ENCODE measurements at regions not wholly inside any gene's neighbourhood (a gene's known extent, or its start where the extent isn't known, plus 50 kb on each side); places are given as distances from the start of the nearest gene placed in this dataset.

GRCh38 chr6:9927275-9927674 lies 487.6 kb downstream of the TFAP2A start:
- H3K4me1 ChIP-seq (ENCODE audit: low read depth), result no peaks in the 10 kb centered on the region
- TF ChIP-seq CTCF (IDR thresholded peaks at IDR 0.05), result no peak
- H3K36me3 ChIP-seq (ENCODE audit: low read depth), result no peaks in the 10 kb centered on the region
- no peak for DNase-seq
- intact Hi-C loops (cut with DNase I, micrococcal nuclease), result no loop called here
- no peak for ATAC-seq
- peaks cover 7% of the 10 kb centered on the region for H3K9me3 ChIP-seq
- H3K4me3 ChIP-seq, result no peak overlapping the region

- intact Hi-C loops (cut with DNase I, micrococcal nuclease), result no loop called here
- no peak overlapping the region for H3K4me3 ChIP-seq
- no peaks in the 10 kb centered on the region for H3K4me1 ChIP-seq (ENCODE audit: low read depth)
- TF ChIP-seq CTCF (IDR thresholded peaks at IDR 0.05), result no peak
- H3K9me3 ChIP-seq, result peaks cover 3% of the 10 kb centered on the region
- DNase-seq (no peak), ATAC-seq (no peak)
- H3K36me3 ChIP-seq (ENCODE audit: low read depth), result no peaks in the 10 kb centered on the region
Observed at GRCh38 chr6:9924971-9925370, 489.9 kb downstream of the TFAP2A start.

GRCh38 chr6:9921366-9921765 lies 493.5 kb downstream of the TFAP2A start:
- DNase-seq (no peak), ATAC-seq (no peak)
- Histone ChIP-seq H3K4me3 (no peak overlapping the region), H3K4me1 (ENCODE audit: low read depth) (no peaks in the 10 kb centered on the region), H3K36me3 (ENCODE audit: low read depth) (no peaks in the 10 kb centered on the region), H3K9me3 (no peaks in the 10 kb centered on the region)
- TF ChIP-seq CTCF (IDR thresholded peaks at IDR 0.05), result no peak
- intact Hi-C loops (cut with DNase I, micrococcal nuclease), result no loop called here

- intact Hi-C loops (cut with DNase I, micrococcal nuclease), result no loop called here
- Histone ChIP-seq H3K4me3 (no peak overlapping the region), H3K36me3 (ENCODE audit: low read depth) (no peaks in the 10 kb centered on the region), H3K9me3 (no peaks in the 10 kb centered on the region), H3K4me1 (ENCODE audit: low read depth) (no peaks in the 10 kb centered on the region)
- TF ChIP-seq CTCF (IDR thresholded peaks at IDR 0.05), result no peak
- DNase-seq (no peak), ATAC-seq (no peak)
Observed at GRCh38 chr6:9914951-9915350, 499.9 kb downstream of the TFAP2A start.

- ATAC-seq (no peak), DNase-seq (no peak)
- H3K4me3 ChIP-seq, result no peak overlapping the region
- intact Hi-C loops (cut with DNase I, micrococcal nuclease), result no loop called here
- H3K9me3 ChIP-seq, result no peaks in the 10 kb centered on the region
- H3K36me3 ChIP-seq (ENCODE audit: low read depth), result no peaks in the 10 kb centered on the region
- TF ChIP-seq CTCF (IDR thresholded peaks at IDR 0.05), result no peak
- no peaks in the 10 kb centered on the region for H3K4me1 ChIP-seq (ENCODE audit: low read depth)
Observed at GRCh38 chr6:9901376-9901775, 513.5 kb downstream of the TFAP2A start.

- no peak for TF ChIP-seq CTCF (IDR thresholded peaks at IDR 0.05)
- ATAC-seq (no peak), DNase-seq (no peak)
- Histone ChIP-seq H3K36me3 (ENCODE audit: low read depth) (no peaks in the 10 kb centered on the region), H3K9me3 (peaks cover under 1% of the 10 kb centered on the region), H3K4me3 (no peak overlapping the region), H3K4me1 (ENCODE audit: low read depth) (no peaks in the 10 kb centered on the region)
- intact Hi-C loops (cut with DNase I, micrococcal nuclease), result no loop called here
Observed at GRCh38 chr6:9896806-9897205, 518.1 kb downstream of the TFAP2A start.
